Breast epithelium (tissue), 3 donors: ENCODE measurements at regions not wholly inside any gene's neighbourhood (a gene's known extent, or its start where the extent isn't known, plus 50 kb on each side); places are given as distances from the start of the nearest gene placed in this dataset.

Experiments
- CTCF ChIP-seq, 3 donors: fragments of 450-650 bp; IDR thresholded peaks; one replicate each; pipeline ENCODE4 v1.5.1; 2016 to 2017; ENCODE audit warnings: antibody characterized with exemption in 3 of 3, mild to moderate bottlenecking in 3 of 3, moderate library complexity in 3 of 3
- POLR2A ChIP-seq: fragments of 450-650 bp; IDR thresholded peaks from one replicate; pipeline ENCODE4 v1.6.1; 2016; ENCODE audit warnings: antibody characterized with exemption, mild to moderate bottlenecking, moderate library complexity

GRCh38 chr18:72675394-72675793 lies 131.3 kb upstream of the CBLN2 start:
- TF ChIP-seq POLR2A = no peak
- no peak for TF ChIP-seq CTCF (IDR thresholded peaks at IDR 0.05)
